ENCODE measurements at regions not wholly inside any gene's neighbourhood (a gene's known extent, or its start where the extent isn't known, plus 50 kb on each side); places are given as distances from the start of the nearest gene placed in this dataset.

- no peaks in the 10 kb centered on the region for H3K36me3 ChIP-seq (ENCODE audit: control insufficient read depth in 2 of 4, insufficient read depth in 4 of 4, low read length in 3 of 4)
- H3K4me1 ChIP-seq (replicated peaks in 1 of 4; ENCODE audit: control insufficient read depth in 3 of 4, insufficient read depth in 4 of 4, low read length in 3 of 4), result no peaks in the 10 kb centered on the region
- no peak overlapping the region for H2BK20ac ChIP-seq (ENCODE audit: low read length)
- WGBS, 2 experiments (ENCODE audit: extremely low coverage in 1 of 2, insufficient coverage in 1 of 2, insufficient read length in 1 of 2, insufficient replicate concordance in 2 of 2, low coverage in 1 of 2, low lambda C conversion rate in 2 of 2, missing lambda C conversion rate in 1 of 2), result 96% methylated on average over 2 of the region's 2 CpGs; no CpG with 5 or more reads in 1 of the 2 experiments
- no peak overlapping the region for H2BK12ac ChIP-seq (ENCODE audit: low read depth, low read length)
- H4K8ac ChIP-seq (ENCODE audit: extremely low read depth, insufficient read depth, low read length), result no peak overlapping the region
- no peak overlapping the region for H2AK5ac ChIP-seq (ENCODE audit: low read depth, low read length)
- no peak overlapping the region for H4K5ac ChIP-seq (ENCODE audit: insufficient read length, low read depth, low read length)
- FAIRE-seq (no peak), DNase-seq (ENCODE audit: low read depth in 1 of 2, low spot score in 2 of 2) (no peak)
- H3K79me2 ChIP-seq (ENCODE audit: control insufficient read depth in 1 of 2, insufficient read depth in 2 of 2, low read length in 2 of 2), result no peaks in the 10 kb centered on the region
- CTCF ChIA-PET (ENCODE audit: partially characterized antibody), result interaction anchor here (0.6 kb wide), 1 partner anchor 382 kb away, joined by 3 read pairs; no protein-coding TSS in a partner anchor
- no peak overlapping the region for H3K56ac ChIP-seq (replicated peaks; ENCODE audit: insufficient read length, low read depth, low read length)
- H3K9me3 ChIP-seq (ENCODE audit: insufficient read depth in 2 of 2, low read depth in 1 of 2, low read length in 1 of 2), result no peaks in the 10 kb centered on the region
- no peaks in the 10 kb centered on the region for H3K27me3 ChIP-seq (replicated peaks in 1 of 4; ENCODE audit: control insufficient read depth in 3 of 4, extremely low read depth in 1 of 4, insufficient read depth in 3 of 4, low read length in 3 of 4)
- no peak overlapping the region for H3K9ac ChIP-seq (replicated peaks in 1 of 4; ENCODE audit: extremely low read depth in 1 of 4, low read depth in 3 of 4, low read length in 3 of 4)
- H3K23ac ChIP-seq (ENCODE audit: insufficient read length), result no peak overlapping the region
- H2BK15ac ChIP-seq (ENCODE audit: low read length), result no peak overlapping the region
- H3K27ac ChIP-seq (ENCODE audit: low read depth, low read length), result no peak overlapping the region
- H3K18ac ChIP-seq (ENCODE audit: extremely low read depth, low read length), result no peak overlapping the region
- POLR2A ChIA-PET (ENCODE audit: partially characterized antibody), result no interaction called here
- no peak overlapping the region for H2BK5ac ChIP-seq (ENCODE audit: low read depth, low read length)
- H3K4me2 ChIP-seq (ENCODE audit: insufficient read depth in 1 of 2, low read depth in 2 of 2, low read length in 2 of 2), result no peak overlapping the region
- no peak overlapping the region for H3K4ac ChIP-seq (replicated peaks; ENCODE audit: insufficient read length, low read depth, low read length)
- no peak overlapping the region for H2BK120ac ChIP-seq (replicated peaks; ENCODE audit: low read depth, low read length)
- no peaks in the 10 kb centered on the region for H4K20me1 ChIP-seq (replicated peaks in 1 of 2; ENCODE audit: control insufficient read depth in 1 of 2, insufficient read depth in 2 of 2, low read length in 2 of 2)
- no peak overlapping the region for H3K4me3 ChIP-seq (ENCODE audit: extremely low read depth in 1 of 4, insufficient read depth in 2 of 4, low read depth in 3 of 4, low read length in 4 of 4)
- no peaks in the 10 kb centered on the region for H3K23me2 ChIP-seq (ENCODE audit: low read depth, low read length)
- H2AFZ ChIP-seq (ENCODE audit: low read length), result no peak overlapping the region
- no peak overlapping the region for H4K91ac ChIP-seq (replicated peaks; ENCODE audit: insufficient read length, low read length)
- H3K14ac ChIP-seq (ENCODE audit: insufficient read length), result no peak overlapping the region
- no peaks in the 10 kb centered on the region for H3K79me1 ChIP-seq (ENCODE audit: low read depth, low read length)
- TF ChIP-seq POLR2AphosphoS5 (IDR thresholded peaks at IDR 0.05; ENCODE audit: low read depth, low read length) (no peak), SP2 (IDR thresholded peaks at IDR 0.05; ENCODE audit: low read length) (no peak), KDM4A (IDR thresholded peaks at IDR 0.05; ENCODE audit: low read depth, low read length, severe bottlenecking) (no peak)
- TF ChIP-seq, protein P1, sequence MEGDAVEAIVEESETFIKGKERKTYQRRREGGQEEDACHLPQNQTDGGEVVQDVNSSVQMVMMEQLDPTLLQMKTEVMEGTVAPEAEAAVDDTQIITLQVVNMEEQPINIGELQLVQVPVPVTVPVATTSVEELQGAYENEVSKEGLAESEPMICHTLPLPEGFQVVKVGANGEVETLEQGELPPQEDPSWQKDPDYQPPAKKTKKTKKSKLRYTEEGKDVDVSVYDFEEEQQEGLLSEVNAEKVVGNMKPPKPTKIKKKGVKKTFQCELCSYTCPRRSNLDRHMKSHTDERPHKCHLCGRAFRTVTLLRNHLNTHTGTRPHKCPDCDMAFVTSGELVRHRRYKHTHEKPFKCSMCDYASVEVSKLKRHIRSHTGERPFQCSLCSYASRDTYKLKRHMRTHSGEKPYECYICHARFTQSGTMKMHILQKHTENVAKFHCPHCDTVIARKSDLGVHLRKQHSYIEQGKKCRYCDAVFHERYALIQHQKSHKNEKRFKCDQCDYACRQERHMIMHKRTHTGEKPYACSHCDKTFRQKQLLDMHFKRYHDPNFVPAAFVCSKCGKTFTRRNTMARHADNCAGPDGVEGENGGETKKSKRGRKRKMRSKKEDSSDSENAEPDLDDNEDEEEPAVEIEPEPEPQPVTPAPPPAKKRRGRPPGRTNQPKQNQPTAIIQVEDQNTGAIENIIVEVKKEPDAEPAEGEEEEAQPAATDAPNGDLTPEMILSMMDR (IDR thresholded peaks at IDR 0.05; ENCODE audit: control extremely low read depth in 1 of 3, insufficient read depth in 1 of 3, low read depth in 1 of 3, low read length in 3 of 3), result no peak
Observed at GRCh38 chr12:60052483-60052882, 456.7 kb downstream of the SLC16A7 start.
